ENCODE measurements at regions not wholly inside any gene's neighbourhood (a gene's known extent, or its start where the extent isn't known, plus 50 kb on each side); places are given as distances from the start of the nearest gene placed in this dataset.
"Not testable (repeated sequence)": the region's sequence is repeated elsewhere in the genome, so short reads cannot be mapped to it uniquely, and the experiment has no call there.

- H3K27ac ChIP-seq (ENCODE audit: low read length): peak overlapping the region; percentile 62
- peak; percentile 47 to 82 for DNase-seq
- not testable (repeated sequence) for H3K36me3 ChIP-seq (ENCODE audit: control insufficient read depth, insufficient read depth, low read length); H3K4me1 ChIP-seq (ENCODE audit: control insufficient read depth, insufficient read depth, low read length); H3K27me3 ChIP-seq (ENCODE audit: control insufficient read depth, insufficient read depth, low read length); H3K4me3 ChIP-seq (ENCODE audit: low read length); H3K9me3 ChIP-seq (ENCODE audit: control insufficient read depth, low read depth, low read length)
- no CpG with 5 or more reads among the region's 7 CpGs for WGBS (ENCODE audit: insufficient coverage, low lambda C conversion rate)
Measured at GRCh38 chrX:3470211-3470679, 123.8 kb upstream of the MXRA5 start.

GRCh38 chrX:3468031-3468430 is 121.6 kb upstream of the MXRA5 start:
- Histone ChIP-seq H3K36me3 (ENCODE audit: control insufficient read depth, insufficient read depth, low read length) (no peaks in the 10 kb centered on the region), H3K4me1 (ENCODE audit: control insufficient read depth, insufficient read depth, low read length) (no peaks in the 10 kb centered on the region), H3K27me3 (ENCODE audit: control insufficient read depth, insufficient read depth, low read length) (no peaks in the 10 kb centered on the region), H3K27ac (ENCODE audit: low read length) (no peak overlapping the region), H3K9me3 (ENCODE audit: control insufficient read depth, low read depth, low read length) (no peaks in the 10 kb centered on the region), H3K4me3 (ENCODE audit: low read length) (no peak overlapping the region)
- DNase-seq: no peak
- no CpG with 5 or more reads among the region's 2 CpGs for WGBS (ENCODE audit: insufficient coverage, low lambda C conversion rate)

GRCh38 chrX:3465017-3465416 is 118.6 kb upstream of the MXRA5 start:
- Histone ChIP-seq H3K36me3 (ENCODE audit: control insufficient read depth, insufficient read depth, low read length) (no peaks in the 10 kb centered on the region), H3K9me3 (ENCODE audit: control insufficient read depth, low read depth, low read length) (no peaks in the 10 kb centered on the region), H3K27me3 (ENCODE audit: control insufficient read depth, insufficient read depth, low read length) (no peaks in the 10 kb centered on the region), H3K4me1 (ENCODE audit: control insufficient read depth, insufficient read depth, low read length) (no peaks in the 10 kb centered on the region), H3K4me3 (ENCODE audit: low read length) (no peak overlapping the region), H3K27ac (ENCODE audit: low read length) (no peak overlapping the region)
- no CpG with 5 or more reads among the region's 5 CpGs for WGBS (ENCODE audit: insufficient coverage, low lambda C conversion rate)
- DNase-seq: no peak

GRCh38 chrX:3462166-3462508 is 115.7 kb upstream of the MXRA5 start:
- no peak overlapping the region for H3K4me3 ChIP-seq (ENCODE audit: low read length)
- no peaks in the 10 kb centered on the region for H3K9me3 ChIP-seq (ENCODE audit: control insufficient read depth, low read depth, low read length)
- H3K36me3 ChIP-seq (ENCODE audit: control insufficient read depth, insufficient read depth, low read length): no peaks in the 10 kb centered on the region
- no peaks in the 10 kb centered on the region for H3K4me1 ChIP-seq (ENCODE audit: control insufficient read depth, insufficient read depth, low read length)
- H3K27me3 ChIP-seq (ENCODE audit: control insufficient read depth, insufficient read depth, low read length): no peaks in the 10 kb centered on the region
- peak in 1 of 2 donors; percentile 14 for DNase-seq
- no peak overlapping the region for H3K27ac ChIP-seq (ENCODE audit: low read length)
- no CpG with 5 or more reads among the region's 4 CpGs for WGBS (ENCODE audit: insufficient coverage, low lambda C conversion rate)

DNA sequence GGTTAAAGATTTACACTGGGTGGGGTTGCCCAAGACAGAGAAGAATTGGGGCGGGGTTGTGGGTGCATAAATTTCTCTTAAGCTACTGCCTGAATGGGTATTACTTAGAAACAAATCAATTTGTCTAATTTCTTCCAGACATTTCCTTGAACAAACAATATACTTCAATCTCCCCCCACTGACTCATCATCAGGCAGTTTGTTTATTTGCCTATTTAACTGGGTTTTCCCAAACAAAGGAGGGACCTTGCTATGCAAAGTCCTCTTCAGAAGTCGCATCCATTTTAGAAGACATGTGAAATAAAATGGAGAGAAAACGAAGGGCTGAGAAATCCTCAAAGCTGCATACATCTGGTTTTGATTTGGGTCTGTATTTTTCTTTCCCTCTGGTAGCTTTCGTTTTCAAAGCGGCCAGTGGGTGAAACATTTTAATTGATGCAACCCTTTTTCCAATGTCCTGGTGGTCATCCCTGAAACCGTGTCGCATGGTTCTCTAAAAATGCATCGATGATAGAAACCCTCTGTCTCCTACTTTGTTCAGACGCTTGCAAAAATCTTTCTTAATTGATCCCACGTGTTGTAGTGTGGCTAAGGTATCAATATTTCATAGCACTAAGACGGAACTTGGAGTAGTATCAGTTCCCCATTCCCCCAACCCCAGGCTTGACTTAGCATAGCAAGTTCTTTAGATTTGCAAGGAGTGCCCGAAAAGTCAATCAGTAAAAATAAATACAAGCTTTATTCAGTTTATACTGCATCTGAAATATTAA is 115.1 kb upstream of the MXRA5 start:
- no peak overlapping the region for H3K27ac ChIP-seq (ENCODE audit: low read length)
- no peak for DNase-seq
- WGBS (ENCODE audit: insufficient coverage, low lambda C conversion rate): no CpG with 5 or more reads among the region's 12 CpGs
- H3K27me3 ChIP-seq (ENCODE audit: control insufficient read depth, insufficient read depth, low read length): no peaks in the 10 kb centered on the region
- no peaks in the 10 kb centered on the region for H3K4me1 ChIP-seq (ENCODE audit: control insufficient read depth, insufficient read depth, low read length)
- peaks cover under 1% of the 10 kb centered on the region for H3K9me3 ChIP-seq (ENCODE audit: control insufficient read depth, low read depth, low read length)
- no peak overlapping the region for H3K4me3 ChIP-seq (ENCODE audit: low read length)
- no peaks in the 10 kb centered on the region for H3K36me3 ChIP-seq (ENCODE audit: control insufficient read depth, insufficient read depth, low read length)

GRCh38 chrX:3455796-3456195 is 109.3 kb upstream of the MXRA5 start:
- no peak overlapping the region for H3K4me3 ChIP-seq (ENCODE audit: low read length)
- H3K27ac ChIP-seq (ENCODE audit: low read length): no peak overlapping the region
- H3K27me3 ChIP-seq (ENCODE audit: control insufficient read depth, insufficient read depth, low read length): no peaks in the 10 kb centered on the region
- no peaks in the 10 kb centered on the region for H3K4me1 ChIP-seq (ENCODE audit: control insufficient read depth, insufficient read depth, low read length)
- H3K9me3 ChIP-seq (ENCODE audit: control insufficient read depth, low read depth, low read length): peaks cover 3% of the 10 kb centered on the region
- no peaks in the 10 kb centered on the region for H3K36me3 ChIP-seq (ENCODE audit: control insufficient read depth, insufficient read depth, low read length)
- DNase-seq: no peak
- no CpG with 5 or more reads among the region's 2 CpGs for WGBS (ENCODE audit: insufficient coverage, low lambda C conversion rate)

GRCh38 chrX:3451571-3451970 is 105.1 kb upstream of the MXRA5 start:
- Histone ChIP-seq H3K4me3 (ENCODE audit: low read length) (no peak overlapping the region), H3K36me3 (ENCODE audit: control insufficient read depth, insufficient read depth, low read length) (no peaks in the 10 kb centered on the region), H3K27ac (ENCODE audit: low read length) (no peak overlapping the region), H3K4me1 (ENCODE audit: control insufficient read depth, insufficient read depth, low read length) (no peaks in the 10 kb centered on the region), H3K27me3 (ENCODE audit: control insufficient read depth, insufficient read depth, low read length) (no peaks in the 10 kb centered on the region), H3K9me3 (ENCODE audit: control insufficient read depth, low read depth, low read length) (peaks cover 2% of the 10 kb centered on the region)
- DNase-seq: no peak
- WGBS (ENCODE audit: insufficient coverage, low lambda C conversion rate): 60% methylated on average over 1 of the region's 8 CpGs

DNA sequence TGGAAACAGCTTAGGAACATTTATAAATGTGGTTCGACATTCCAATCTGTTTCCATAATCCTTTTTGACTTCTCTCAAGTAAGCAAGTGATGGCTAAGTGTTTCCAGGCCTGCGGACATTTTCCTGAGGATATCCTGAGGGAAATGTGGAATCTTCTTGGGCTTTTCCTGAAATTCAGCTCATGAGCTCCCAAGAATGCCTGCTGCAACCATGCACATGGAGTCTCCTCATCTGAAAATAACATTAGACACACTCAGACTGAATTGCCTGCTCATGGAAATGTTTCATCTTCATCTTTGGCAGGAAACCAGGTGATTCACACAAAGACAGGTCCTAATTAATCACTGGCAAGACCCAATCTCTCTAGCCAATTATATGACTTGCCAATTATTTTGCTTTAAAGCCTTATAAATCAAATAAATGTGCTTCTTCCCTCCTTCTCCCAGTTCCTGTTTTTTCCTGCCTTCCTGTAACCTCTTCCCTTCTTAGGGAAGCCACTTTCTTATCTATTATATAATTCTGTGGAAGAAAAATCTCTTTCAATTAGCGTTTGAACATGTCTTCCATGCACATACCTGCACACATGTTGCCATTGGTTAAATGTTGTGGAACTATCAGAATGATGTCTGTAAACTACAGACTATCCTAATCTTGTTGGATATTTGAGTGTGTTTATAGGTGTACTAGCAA is 104.6 kb upstream of the MXRA5 start:
- H3K27me3 ChIP-seq (ENCODE audit: control insufficient read depth, insufficient read depth, low read length): no peaks in the 10 kb centered on the region
- H3K36me3 ChIP-seq (ENCODE audit: control insufficient read depth, insufficient read depth, low read length): no peaks in the 10 kb centered on the region
- no peak for DNase-seq
- WGBS (ENCODE audit: insufficient coverage, low lambda C conversion rate): 100% methylated on average over 1 of the region's 3 CpGs
- H3K4me3 ChIP-seq (ENCODE audit: low read length): no peak overlapping the region
- no peaks in the 10 kb centered on the region for H3K4me1 ChIP-seq (ENCODE audit: control insufficient read depth, insufficient read depth, low read length)
- no peak overlapping the region for H3K27ac ChIP-seq (ENCODE audit: low read length)
- no peaks in the 10 kb centered on the region for H3K9me3 ChIP-seq (ENCODE audit: control insufficient read depth, low read depth, low read length)

DNA sequence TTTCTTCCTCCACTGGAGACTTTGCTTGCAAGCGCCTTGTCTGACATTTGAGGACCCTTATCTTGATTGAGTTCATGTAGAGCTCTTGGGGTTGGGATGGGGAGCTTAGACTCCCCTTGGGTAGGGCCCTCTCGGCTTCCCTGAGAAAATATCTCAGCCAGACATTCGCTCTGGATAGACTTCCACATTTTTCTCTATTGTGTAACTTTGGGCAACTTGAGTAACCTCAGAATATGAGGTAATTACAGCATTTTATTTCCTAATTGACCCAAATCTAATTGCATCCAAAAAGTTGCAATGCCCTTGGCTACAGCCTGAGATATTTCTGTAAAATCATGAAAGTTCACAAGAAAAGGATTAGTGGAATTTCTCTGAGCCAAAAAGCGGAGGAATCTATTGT is 102.8 kb upstream of the MXRA5 start:
- no peak overlapping the region for H3K4me3 ChIP-seq (ENCODE audit: low read length)
- H3K27ac ChIP-seq (ENCODE audit: low read length): no peak overlapping the region
- no peaks in the 10 kb centered on the region for H3K4me1 ChIP-seq (ENCODE audit: control insufficient read depth, insufficient read depth, low read length)
- no CpG with 5 or more reads among the region's 4 CpGs for WGBS (ENCODE audit: insufficient coverage, low lambda C conversion rate)
- no peaks in the 10 kb centered on the region for H3K36me3 ChIP-seq (ENCODE audit: control insufficient read depth, insufficient read depth, low read length)
- no peaks in the 10 kb centered on the region for H3K27me3 ChIP-seq (ENCODE audit: control insufficient read depth, insufficient read depth, low read length)
- no peak for DNase-seq
- H3K9me3 ChIP-seq (ENCODE audit: control insufficient read depth, low read depth, low read length): no peaks in the 10 kb centered on the region

GRCh38 chrX:3448563-3448962 is 102.1 kb upstream of the MXRA5 start:
- Histone ChIP-seq H3K36me3 (ENCODE audit: control insufficient read depth, insufficient read depth, low read length) (no peaks in the 10 kb centered on the region), H3K4me1 (ENCODE audit: control insufficient read depth, insufficient read depth, low read length) (no peaks in the 10 kb centered on the region), H3K9me3 (ENCODE audit: control insufficient read depth, low read depth, low read length) (no peaks in the 10 kb centered on the region), H3K27me3 (ENCODE audit: control insufficient read depth, insufficient read depth, low read length) (no peaks in the 10 kb centered on the region), H3K27ac (ENCODE audit: low read length) (no peak overlapping the region), H3K4me3 (ENCODE audit: low read length) (no peak overlapping the region)
- DNase-seq: no peak
- WGBS (ENCODE audit: insufficient coverage, low lambda C conversion rate): no CpG with 5 or more reads among the region's 4 CpGs
